Glutamatergic neuron (in vitro differentiated cells): ENCODE measurements at regions not wholly inside any gene's neighbourhood (a gene's known extent, or its start where the extent isn't known, plus 50 kb on each side); places are given as distances from the start of the nearest gene placed in this dataset.

Experiments used
- DNase-seq: peaks from one replicate; pipeline ENCODE4 v3.0.0; 2022
- H3K27ac Mint-ChIP-seq: one replicate; pipeline ENCODE4 v1.8.0; 2020; ENCODE audit warnings: mild to moderate bottlenecking, mixed read lengths, inconsistent platforms; ENCODE audit not compliant: unreplicated experiment
- H3K27me3 Mint-ChIP-seq: one replicate; pipeline ENCODE4 v1.8.0; 2020; ENCODE audit warnings: mild to moderate bottlenecking, moderate library complexity, mixed read lengths, inconsistent platforms; ENCODE audit not compliant: unreplicated experiment
- H3K36me3 Mint-ChIP-seq: one replicate; pipeline ENCODE4 v1.8.0; 2020; ENCODE audit warnings: mild to moderate bottlenecking, mixed read lengths, inconsistent platforms; ENCODE audit not compliant: unreplicated experiment
- H3K4me1 Mint-ChIP-seq: one replicate; pipeline ENCODE4 v1.8.0; 2020; ENCODE audit warnings: mild to moderate bottlenecking, low read depth, mixed read lengths, inconsistent platforms; ENCODE audit not compliant: unreplicated experiment
- H3K4me3 Mint-ChIP-seq: one replicate; pipeline ENCODE4 v1.8.0; 2020; ENCODE audit warnings: mild to moderate bottlenecking, mixed read lengths, inconsistent platforms; ENCODE audit not compliant: unreplicated experiment
- H3K9me3 Mint-ChIP-seq: one replicate; pipeline ENCODE4 v1.8.0; 2020; ENCODE audit warnings: mild to moderate bottlenecking, moderate library complexity, mixed read lengths, inconsistent platforms; ENCODE audit not compliant: unreplicated experiment
- TF ChIP-seq, protein P1 (sequence below): fragments of 200-600 bp; sonication (generic); IDR thresholded peaks from one replicate; pipeline ENCODE4 v1.5.0; 2021; ENCODE audit not compliant: partially characterized antibody, unreplicated experiment

DNA sequence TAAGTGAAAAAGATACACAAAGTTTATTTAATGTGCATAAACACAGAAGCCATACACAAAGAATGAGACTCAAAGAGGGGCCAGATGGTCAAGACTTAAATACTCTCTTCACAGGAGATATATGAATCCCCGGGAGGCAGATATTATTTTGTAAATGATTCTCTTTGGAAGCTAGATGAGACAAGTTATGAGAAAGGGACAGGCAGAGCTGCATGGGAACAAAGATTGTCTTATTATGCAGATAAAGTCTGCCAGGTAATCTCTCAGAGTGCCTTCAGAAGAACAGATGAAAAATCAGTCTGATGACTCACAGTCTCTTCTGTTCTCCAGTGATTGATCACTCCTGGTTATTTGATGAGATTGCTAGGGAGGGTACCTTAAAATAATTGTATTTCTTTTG lies 89.0 kb downstream of the NAF1 start:
- Mint-ChIP-seq H3K4me3 (no peak overlapping the region), H3K36me3 (no peaks in the 10 kb centered on the region), H3K27me3 (no peaks in the 10 kb centered on the region), H3K4me1 (peaks cover 3% of the 10 kb centered on the region), H3K9me3 (no peaks in the 10 kb centered on the region), H3K27ac (no peak overlapping the region)
- TF ChIP-seq, protein P1, sequence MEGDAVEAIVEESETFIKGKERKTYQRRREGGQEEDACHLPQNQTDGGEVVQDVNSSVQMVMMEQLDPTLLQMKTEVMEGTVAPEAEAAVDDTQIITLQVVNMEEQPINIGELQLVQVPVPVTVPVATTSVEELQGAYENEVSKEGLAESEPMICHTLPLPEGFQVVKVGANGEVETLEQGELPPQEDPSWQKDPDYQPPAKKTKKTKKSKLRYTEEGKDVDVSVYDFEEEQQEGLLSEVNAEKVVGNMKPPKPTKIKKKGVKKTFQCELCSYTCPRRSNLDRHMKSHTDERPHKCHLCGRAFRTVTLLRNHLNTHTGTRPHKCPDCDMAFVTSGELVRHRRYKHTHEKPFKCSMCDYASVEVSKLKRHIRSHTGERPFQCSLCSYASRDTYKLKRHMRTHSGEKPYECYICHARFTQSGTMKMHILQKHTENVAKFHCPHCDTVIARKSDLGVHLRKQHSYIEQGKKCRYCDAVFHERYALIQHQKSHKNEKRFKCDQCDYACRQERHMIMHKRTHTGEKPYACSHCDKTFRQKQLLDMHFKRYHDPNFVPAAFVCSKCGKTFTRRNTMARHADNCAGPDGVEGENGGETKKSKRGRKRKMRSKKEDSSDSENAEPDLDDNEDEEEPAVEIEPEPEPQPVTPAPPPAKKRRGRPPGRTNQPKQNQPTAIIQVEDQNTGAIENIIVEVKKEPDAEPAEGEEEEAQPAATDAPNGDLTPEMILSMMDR = no peak
- DNase-seq = no peak

DNA sequence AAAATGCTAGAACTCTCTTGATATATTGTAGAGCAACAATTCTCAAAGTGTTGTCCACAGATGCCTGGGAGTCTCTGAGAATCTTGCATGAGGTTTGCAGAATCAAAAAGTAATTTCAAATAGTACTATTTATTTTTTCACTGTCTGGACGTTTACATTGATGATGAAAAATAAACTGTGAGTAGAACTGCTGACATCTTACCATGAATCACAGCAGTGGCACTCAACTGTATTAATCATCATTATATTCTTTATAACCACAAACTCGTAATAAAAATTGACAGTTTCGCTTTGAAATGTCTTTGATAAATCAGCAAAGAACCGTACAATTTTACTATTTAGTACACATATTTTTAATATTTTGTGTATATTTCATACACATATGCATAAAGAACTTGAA lies 94.5 kb downstream of the NAF1 start:
- DNase-seq = no peak
- no peaks in the 10 kb centered on the region for H3K36me3 Mint-ChIP-seq
- H3K9me3 Mint-ChIP-seq = no peaks in the 10 kb centered on the region
- H3K27me3 Mint-ChIP-seq = peaks cover 2% of the 10 kb centered on the region
- no peak overlapping the region for H3K4me3 Mint-ChIP-seq
- TF ChIP-seq, protein P1 = no peak
- H3K4me1 Mint-ChIP-seq = no peaks in the 10 kb centered on the region
- H3K27ac Mint-ChIP-seq = no peak overlapping the region

DNA sequence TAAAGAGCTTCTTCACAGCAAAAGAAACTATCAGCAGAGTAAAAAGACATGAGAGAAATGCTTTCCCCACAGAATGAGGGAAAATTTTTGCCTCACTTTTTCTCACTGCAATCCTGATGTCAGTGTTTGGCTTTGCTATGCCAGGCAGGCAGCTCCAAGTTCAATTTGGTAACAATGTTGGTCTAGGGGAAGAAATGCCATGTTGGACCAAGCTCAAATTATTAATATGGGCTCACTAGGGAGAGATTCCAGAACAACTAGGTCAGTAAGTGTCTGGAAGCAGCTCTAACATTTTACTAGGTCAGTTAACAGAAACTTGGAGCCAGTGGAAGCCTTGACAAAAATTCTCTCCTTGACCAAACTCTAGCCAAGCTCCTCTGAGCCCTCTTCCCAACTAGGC lies 95.4 kb downstream of the NAF1 start:
- H3K27me3 Mint-ChIP-seq = peaks cover 2% of the 10 kb centered on the region
- DNase-seq = no peak
- H3K4me1 Mint-ChIP-seq = no peaks in the 10 kb centered on the region
- H3K27ac Mint-ChIP-seq = no peak overlapping the region
- H3K9me3 Mint-ChIP-seq = no peaks in the 10 kb centered on the region
- H3K36me3 Mint-ChIP-seq = no peaks in the 10 kb centered on the region
- TF ChIP-seq, protein P1 = no peak
- H3K4me3 Mint-ChIP-seq = no peak overlapping the region

DNA sequence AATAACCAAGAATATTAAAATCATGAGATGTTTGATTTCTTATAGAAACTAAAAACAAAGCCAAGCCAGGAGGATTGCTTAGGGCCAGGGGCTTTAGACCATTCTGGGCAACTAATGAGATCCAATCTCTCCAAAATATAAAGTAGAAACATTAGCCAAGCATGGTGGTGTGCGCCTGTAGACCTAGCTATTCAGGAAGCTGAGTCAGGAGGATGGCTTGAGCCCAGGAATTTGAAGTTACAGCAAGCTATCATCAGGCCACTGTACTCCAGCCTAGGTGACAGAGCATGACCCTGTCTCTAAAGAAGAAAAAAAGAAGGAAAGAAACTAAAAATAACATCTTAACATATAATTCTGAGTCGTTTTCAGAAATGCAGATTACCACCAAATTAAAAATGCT lies 96.7 kb downstream of the NAF1 start:
- Mint-ChIP-seq H3K27ac (no peak overlapping the region), H3K9me3 (no peaks in the 10 kb centered on the region), H3K4me3 (no peak overlapping the region), H3K36me3 (no peaks in the 10 kb centered on the region), H3K4me1 (no peaks in the 10 kb centered on the region), H3K27me3 (peaks cover 2% of the 10 kb centered on the region)
- TF ChIP-seq, protein P1 = no peak
- no peak for DNase-seq

DNA sequence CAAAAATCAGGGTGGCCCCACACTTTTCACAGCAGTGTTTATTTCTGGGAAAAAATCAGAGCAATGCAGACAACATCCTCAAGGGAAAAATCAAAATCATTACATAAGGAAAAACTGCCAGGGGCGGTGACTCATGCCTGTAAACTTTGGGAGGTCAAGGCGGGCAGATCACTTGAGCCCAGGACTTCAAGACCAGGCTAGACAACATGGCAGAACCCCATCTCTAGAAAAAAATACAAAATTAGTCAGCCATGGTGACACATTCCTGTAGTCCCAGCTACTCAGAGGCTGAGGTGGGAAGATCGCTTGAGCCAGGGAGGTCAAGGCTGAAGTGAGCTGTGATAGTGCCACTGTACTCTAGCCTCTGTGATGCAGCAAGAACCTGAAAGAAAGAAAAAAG lies 102.8 kb downstream of the NAF1 start:
- H3K36me3 Mint-ChIP-seq = no peaks in the 10 kb centered on the region
- no peaks in the 10 kb centered on the region for H3K4me1 Mint-ChIP-seq
- peaks cover 3% of the 10 kb centered on the region for H3K9me3 Mint-ChIP-seq
- DNase-seq = no peak
- TF ChIP-seq, protein P1 = no peak
- no peak overlapping the region for H3K4me3 Mint-ChIP-seq
- no peaks in the 10 kb centered on the region for H3K27me3 Mint-ChIP-seq
- no peak overlapping the region for H3K27ac Mint-ChIP-seq
